CD14-positive monocyte (primary cell): ENCODE measurements at regions not wholly inside any gene's neighbourhood (a gene's known extent, or its start where the extent isn't known, plus 50 kb on each side); places are given as distances from the start of the nearest gene placed in this dataset.

Experiments used
- DNase-seq, 3 donors: peaks; one replicate each; pipeline ENCODE4 v3.0.0-alpha.2; 2011 to 2022
- H2AFZ ChIP-seq: 2 replicates; pipeline ENCODE4 v1.6.0; 2012; ENCODE audit warnings: mild to moderate bottlenecking, low read depth, low read length, inconsistent platforms; ENCODE audit not compliant: insufficient read depth, poor library complexity, severe bottlenecking
- H3K27ac ChIP-seq, 2 donors: 1 replicate in 1 of 2; 2 replicates in 1 of 2; pipeline ENCODE4 v1.5.1; 2012 to 2013; ENCODE audit warnings: low read length in 2 of 2, control low read depth in 1 of 2, inconsistent platforms in 1 of 2, low read depth in 1 of 2, mild to moderate bottlenecking in 1 of 2
- H3K27me3 ChIP-seq, 2 donors: one replicate each; pipeline versions ENCODE4 v1.6.0 to v1.6.1; 2011 to 2013; ENCODE audit warnings: low read length in 2 of 2; ENCODE audit not compliant: control insufficient read depth in 2 of 2, insufficient read depth in 2 of 2
- H3K36me3 ChIP-seq, 2 donors: replicated peaks in 1 of 2; 1 replicate in 1 of 2; 2 replicates in 1 of 2; pipeline versions ENCODE4 v1.5.1 to v1.6.1; 2012 to 2013; ENCODE audit warnings: low read length in 2 of 2, control low read depth in 1 of 2, inconsistent platforms in 1 of 2, mild to moderate bottlenecking in 1 of 2; ENCODE audit not compliant: insufficient read depth in 2 of 2, control insufficient read depth in 1 of 2
- H3K4me1 ChIP-seq, 2 donors: 1 replicate in 1 of 2; 2 replicates in 1 of 2; pipeline versions ENCODE4 v1.5.1 to v1.6.1; 2012 to 2013; ENCODE audit warnings: low read length in 2 of 2, control low read depth in 1 of 2, inconsistent platforms in 1 of 2, mild to moderate bottlenecking in 1 of 2, moderate library complexity in 1 of 2; ENCODE audit not compliant: insufficient read depth in 2 of 2, control insufficient read depth in 1 of 2
- H3K4me2 ChIP-seq: replicated peaks from 2 replicates; pipeline ENCODE3; 2012; ENCODE audit warnings: low read length, moderate library complexity, mild to moderate bottlenecking; ENCODE audit not compliant: poor library complexity, severe bottlenecking; ENCODE audit errors: extremely low read depth
- H3K4me3 ChIP-seq, 3 experiments: fragments of 200-600 bp in 1 of 3; sonication (generic) in 1 of 3; replicated peaks in 1 of 3; 1 replicate in 2 of 3; 2 replicates in 1 of 3; pipeline ENCODE4 v1.5.1; 2011 to 2013; ENCODE audit warnings: low read length in 3 of 3, mild to moderate bottlenecking in 3 of 3, control low read depth in 2 of 3, low read depth in 2 of 3, inconsistent platforms in 1 of 3, moderate library complexity in 1 of 3
- H3K79me2 ChIP-seq: 2 replicates; pipeline ENCODE4 v1.6.0; 2012; ENCODE audit warnings: mild to moderate bottlenecking, control low read depth, inconsistent platforms, low read length, moderate library complexity; ENCODE audit not compliant: insufficient read depth
- H3K9ac ChIP-seq: 2 replicates; pipeline ENCODE4 v1.6.0; 2017; ENCODE audit warnings: low read length, mild to moderate bottlenecking; ENCODE audit not compliant: insufficient read depth, poor library complexity, severe bottlenecking
- H3K9me3 ChIP-seq, 2 donors: replicated peaks in 1 of 2; 1 replicate in 1 of 2; 2 replicates in 1 of 2; pipeline versions ENCODE4 v1.5.1 to v1.6.1; 2012 to 2013; ENCODE audit warnings: low read length in 2 of 2, control low read depth in 1 of 2; ENCODE audit not compliant: control insufficient read depth in 1 of 2, insufficient read depth in 1 of 2
- H4K20me1 ChIP-seq: 2 replicates; pipeline ENCODE4 v1.6.0; 2012; ENCODE audit warnings: mild to moderate bottlenecking, low read length, control low read depth, moderate library complexity; ENCODE audit not compliant: insufficient read depth
- H3K27ac Mint-ChIP-seq, 7 donors: one replicate each; pipeline ENCODE4 v1.8.0; 2020; ENCODE audit warnings: mild to moderate bottlenecking in 7 of 7, mixed read lengths in 7 of 7, moderate library complexity in 6 of 7, inconsistent platforms in 2 of 7
- H3K27me3 Mint-ChIP-seq, 3 donors: one replicate each; pipeline ENCODE4 v1.8.0; 2021 to 2022; ENCODE audit warnings: low read depth in 3 of 3, mild to moderate bottlenecking in 3 of 3, mixed read lengths in 3 of 3, moderate library complexity in 3 of 3, inconsistent platforms in 1 of 3
- H3K36me3 Mint-ChIP-seq, 2 donors: one replicate each; pipeline ENCODE4 v1.8.0; 2020; ENCODE audit warnings: mixed read lengths in 2 of 2, inconsistent platforms in 1 of 2, mild to moderate bottlenecking in 1 of 2
- H3K4me1 Mint-ChIP-seq: one replicate; pipeline ENCODE4 v1.8.0; 2020; ENCODE audit warnings: mild to moderate bottlenecking, mixed read lengths
- H3K4me3 Mint-ChIP-seq, 2 donors: one replicate each; pipeline ENCODE4 v1.8.0; 2020; ENCODE audit warnings: mild to moderate bottlenecking in 2 of 2, mixed read lengths in 2 of 2, moderate library complexity in 1 of 2
- H3K9me3 Mint-ChIP-seq, 7 donors: one replicate each; pipeline ENCODE4 v1.8.0; 2020 to 2022; ENCODE audit warnings: mixed read lengths in 7 of 7, mild to moderate bottlenecking in 6 of 7, moderate library complexity in 6 of 7, inconsistent platforms in 2 of 7
- WGBS: methylation state at CpG from one replicate; pipeline ENCODE4 v1.1.5; 2013; ENCODE audit warnings: missing lambda C conversion rate; ENCODE audit not compliant: insufficient coverage; 5-methylcytosine and 5-hydroxymethylcytosine counted together
- intact Hi-C, 2 donors: fragments of 100-400 bp; cut with micrococcal nuclease; formaldehyde crosslinking; loops; one replicate each; pipeline versions ENCODE4 v1.15.0 to v1.15.1; 2023
- TF ChIP-seq, protein P1 (sequence below): fragments of 200-600 bp; IDR thresholded peaks from one replicate; pipeline ENCODE4 v1.8.0; 2022; ENCODE audit warnings: antibody characterized with exemption, mild to moderate bottlenecking

DNA sequence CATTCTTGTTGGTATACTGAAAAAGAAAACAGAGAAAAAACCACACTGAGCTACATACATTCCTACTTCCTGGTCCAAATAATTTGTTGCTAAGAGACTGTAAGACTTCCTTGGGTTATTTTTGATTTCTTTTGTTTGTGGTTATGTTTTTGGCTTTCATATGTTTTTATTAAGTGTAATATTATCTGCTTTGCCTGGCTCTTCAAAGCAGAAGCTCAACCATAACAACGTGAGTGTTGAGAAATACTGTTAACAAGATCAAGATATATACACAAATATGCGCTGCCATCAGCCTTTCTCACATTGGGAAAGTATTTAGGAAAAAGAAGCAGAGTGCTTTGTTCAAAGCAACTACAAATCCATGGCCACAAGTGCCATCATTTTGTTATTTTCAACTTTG lies 556.2 kb upstream of the CBLB start:
- Histone ChIP-seq H4K20me1 (no peaks in the 10 kb centered on the region), H3K9ac (no peak overlapping the region), H2AFZ (no peak overlapping the region), H3K4me2 (no peak overlapping the region), H3K79me2 (no peaks in the 10 kb centered on the region), H3K9me3 (no peaks in the 10 kb centered on the region), H3K4me3 (no peak overlapping the region), H3K27me3 (no peaks in the 10 kb centered on the region), H3K36me3 (no peaks in the 10 kb centered on the region), H3K27ac (no peak overlapping the region), H3K4me1 (no peaks in the 10 kb centered on the region)
- TF ChIP-seq, protein P1, sequence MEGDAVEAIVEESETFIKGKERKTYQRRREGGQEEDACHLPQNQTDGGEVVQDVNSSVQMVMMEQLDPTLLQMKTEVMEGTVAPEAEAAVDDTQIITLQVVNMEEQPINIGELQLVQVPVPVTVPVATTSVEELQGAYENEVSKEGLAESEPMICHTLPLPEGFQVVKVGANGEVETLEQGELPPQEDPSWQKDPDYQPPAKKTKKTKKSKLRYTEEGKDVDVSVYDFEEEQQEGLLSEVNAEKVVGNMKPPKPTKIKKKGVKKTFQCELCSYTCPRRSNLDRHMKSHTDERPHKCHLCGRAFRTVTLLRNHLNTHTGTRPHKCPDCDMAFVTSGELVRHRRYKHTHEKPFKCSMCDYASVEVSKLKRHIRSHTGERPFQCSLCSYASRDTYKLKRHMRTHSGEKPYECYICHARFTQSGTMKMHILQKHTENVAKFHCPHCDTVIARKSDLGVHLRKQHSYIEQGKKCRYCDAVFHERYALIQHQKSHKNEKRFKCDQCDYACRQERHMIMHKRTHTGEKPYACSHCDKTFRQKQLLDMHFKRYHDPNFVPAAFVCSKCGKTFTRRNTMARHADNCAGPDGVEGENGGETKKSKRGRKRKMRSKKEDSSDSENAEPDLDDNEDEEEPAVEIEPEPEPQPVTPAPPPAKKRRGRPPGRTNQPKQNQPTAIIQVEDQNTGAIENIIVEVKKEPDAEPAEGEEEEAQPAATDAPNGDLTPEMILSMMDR: no peak
- no peak overlapping the region for H3K27ac Mint-ChIP-seq
- H3K36me3 Mint-ChIP-seq: no peaks in the 10 kb centered on the region
- H3K9me3 Mint-ChIP-seq: peaks cover 0 to 7% (median 3%) of the 10 kb centered on the region in 7 donors
- no peak for DNase-seq
- WGBS: no CpG with 5 or more reads among the region's 2 CpGs
- no peaks in the 10 kb centered on the region for H3K27me3 Mint-ChIP-seq
- H3K4me1 Mint-ChIP-seq: no peaks in the 10 kb centered on the region
- intact Hi-C loops: no loop called here
- no peak overlapping the region for H3K4me3 Mint-ChIP-seq

DNA sequence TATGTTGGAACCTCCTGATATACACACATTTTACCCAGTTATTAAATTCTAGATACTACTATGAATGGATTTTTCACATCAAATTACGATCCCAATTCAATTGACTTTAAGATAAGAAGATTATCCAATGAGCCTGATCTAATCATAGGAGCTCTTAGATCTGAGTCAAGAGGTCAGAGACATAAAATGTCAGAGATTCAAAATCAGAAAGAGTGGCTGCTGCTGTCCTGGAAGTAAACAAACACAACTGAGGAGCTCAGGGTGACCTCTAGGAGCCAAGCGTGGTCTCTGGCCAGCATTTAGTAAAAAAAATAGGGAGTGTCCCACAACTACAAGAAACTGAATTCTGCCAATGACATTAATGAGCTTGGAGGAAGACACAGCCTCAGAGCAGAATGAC lies 557.1 kb upstream of the CBLB start:
- Histone ChIP-seq H3K27ac (no peak overlapping the region), H3K79me2 (no peaks in the 10 kb centered on the region), H3K36me3 (no peaks in the 10 kb centered on the region), H3K9me3 (no peaks in the 10 kb centered on the region), H3K4me3 (no peak overlapping the region), H4K20me1 (no peaks in the 10 kb centered on the region), H3K27me3 (no peaks in the 10 kb centered on the region), H3K4me1 (no peaks in the 10 kb centered on the region), H3K9ac (no peak overlapping the region), H2AFZ (no peak overlapping the region), H3K4me2 (no peak overlapping the region)
- Mint-ChIP-seq H3K27me3 (no peaks in the 10 kb centered on the region), H3K9me3 (peaks cover 0 to 7% (median 3%) of the 10 kb centered on the region in 7 donors), H3K4me3 (no peak overlapping the region), H3K36me3 (no peaks in the 10 kb centered on the region), H3K4me1 (no peaks in the 10 kb centered on the region), H3K27ac (no peak overlapping the region)
- TF ChIP-seq, protein P1: no peak
- WGBS: 100% methylated on average over 1 of the region's 2 CpGs
- intact Hi-C loops: no loop called here
- DNase-seq: no peak
